Lung microvascular endothelial cell (primary cell): ENCODE measurements at regions not wholly inside any gene's neighbourhood (a gene's known extent, or its start where the extent isn't known, plus 50 kb on each side); places are given as distances from the start of the nearest gene placed in this dataset.
"Not testable (repeated sequence)": the region's sequence is repeated elsewhere in the genome, so short reads cannot be mapped to it uniquely, and the experiment has no call there.

Experiments
- DNase-seq, 2 donors: peaks; one replicate each; pipeline versions ENCODE4 v3.0.0 to v3.0.0-alpha.2; 2010; ENCODE audit warnings: low read depth in 2 of 2

DNA sequence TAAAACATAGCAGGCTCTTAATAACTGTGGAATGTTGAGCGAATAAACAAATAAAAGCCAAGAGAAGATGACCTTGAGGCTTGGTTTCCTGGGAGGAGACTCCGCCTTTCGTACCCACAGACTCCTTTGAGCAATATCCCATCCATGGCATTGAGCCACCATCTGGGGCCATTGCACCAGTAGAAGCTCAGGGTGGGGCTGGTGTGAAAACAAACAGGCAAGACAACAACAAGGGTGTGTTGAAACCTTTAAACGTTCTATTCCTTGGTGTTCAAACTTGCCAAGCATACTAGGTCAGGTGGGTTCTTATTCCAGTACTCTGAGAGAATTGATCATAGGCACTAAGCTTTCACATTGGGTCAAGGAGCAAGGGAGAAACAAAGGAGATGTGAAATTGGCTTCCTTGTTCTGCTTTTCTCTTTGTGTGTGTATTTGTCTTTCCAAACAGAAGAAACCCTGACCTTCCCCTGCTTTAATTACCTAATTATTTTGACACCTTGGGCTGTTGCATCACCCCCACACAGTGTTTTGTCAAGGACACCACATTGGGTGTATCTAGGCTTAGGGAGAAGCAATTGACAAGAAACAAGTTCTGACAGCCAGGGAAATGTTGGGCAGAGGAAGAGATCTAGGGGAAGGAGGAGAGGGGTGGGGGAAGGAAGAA lies 105.1 kb upstream of the BCL6 start:
- DNase-seq: no peak

DNA sequence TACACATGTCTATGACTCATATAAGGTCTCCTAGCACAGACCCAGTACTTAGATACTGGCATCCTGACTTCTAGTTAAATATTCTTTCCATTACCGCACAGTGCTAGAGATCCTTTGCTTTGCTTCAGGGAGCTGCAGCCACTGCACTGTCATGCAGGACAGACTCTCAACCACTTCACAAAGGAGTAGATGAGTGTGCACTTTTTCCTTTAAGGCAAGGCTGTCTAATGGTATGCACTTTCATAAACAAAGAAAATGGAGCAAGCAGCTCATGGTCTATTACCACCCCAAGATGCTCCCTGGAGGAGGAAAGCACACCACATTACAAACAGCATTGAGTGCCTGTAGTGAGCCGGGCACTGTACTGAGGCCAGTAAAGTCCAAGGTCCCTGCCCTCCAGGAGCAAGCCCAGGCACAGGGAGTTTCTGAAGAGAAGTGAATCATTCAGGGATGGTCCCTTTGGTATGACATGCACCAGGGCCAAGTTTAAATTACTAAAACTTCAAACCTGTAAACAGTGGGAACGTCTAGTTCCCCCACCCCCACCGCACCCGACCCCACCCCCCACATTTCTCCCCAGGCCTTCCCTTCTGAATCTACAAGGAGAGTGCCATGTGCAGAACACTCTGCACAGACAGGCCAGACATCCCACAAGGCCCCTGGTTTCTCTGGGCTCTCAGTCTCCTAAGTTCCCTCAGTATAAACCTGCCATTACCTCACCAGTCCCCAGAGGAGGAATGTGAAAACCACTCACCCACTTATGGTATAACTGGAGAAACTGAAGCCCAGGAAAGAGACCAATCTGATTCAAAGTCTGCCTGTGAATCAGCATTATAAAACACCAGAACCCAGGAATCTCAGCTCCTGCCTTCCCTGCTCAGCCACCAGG lies 107.8 kb upstream of the BCL6 start:
- no peak for DNase-seq

- DNase-seq: no peak
Observed at GRCh38 chr3:187855131-187855530, 109.9 kb upstream of the BCL6 start.

DNA sequence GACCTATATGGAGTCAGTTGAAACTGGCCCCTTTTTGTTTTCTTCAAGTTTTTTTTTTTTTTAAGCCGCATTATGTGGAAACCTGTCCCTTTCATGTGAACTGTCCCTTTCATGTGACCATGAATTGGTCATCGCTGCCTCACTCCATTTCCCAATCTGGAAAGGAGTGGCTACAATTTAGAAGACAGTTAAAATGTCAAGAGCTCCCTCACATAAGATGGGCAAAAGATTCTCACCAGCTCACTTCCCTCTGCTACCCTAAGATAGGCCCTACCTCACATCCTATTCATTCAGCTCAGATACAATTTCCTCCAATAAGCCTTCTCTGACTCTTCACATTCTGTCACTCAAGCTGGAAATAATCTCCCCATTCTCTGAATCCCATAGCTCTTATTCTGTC lies 111.3 kb upstream of the BCL6 start:
- no peak for DNase-seq

DNA sequence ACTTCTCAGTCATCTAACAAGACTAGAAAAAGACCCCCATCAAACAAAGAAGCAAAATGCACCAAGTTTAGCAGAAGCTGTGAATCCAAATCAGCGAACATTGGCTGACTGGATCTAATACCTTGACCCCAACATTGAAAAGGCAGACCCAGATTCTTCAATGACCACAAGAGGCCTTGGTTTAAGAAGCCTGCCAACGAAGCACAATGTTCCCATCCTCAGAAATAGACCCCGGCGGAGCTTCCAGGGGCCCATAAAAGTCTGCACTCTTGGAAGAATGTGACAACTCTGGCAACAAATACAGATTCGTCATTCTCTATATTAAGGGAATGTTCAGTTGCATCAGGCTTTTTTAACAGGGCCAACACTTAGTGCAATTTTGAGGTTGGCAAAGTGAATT lies 112.8 kb upstream of the BCL6 start:
- no peak for DNase-seq

DNA sequence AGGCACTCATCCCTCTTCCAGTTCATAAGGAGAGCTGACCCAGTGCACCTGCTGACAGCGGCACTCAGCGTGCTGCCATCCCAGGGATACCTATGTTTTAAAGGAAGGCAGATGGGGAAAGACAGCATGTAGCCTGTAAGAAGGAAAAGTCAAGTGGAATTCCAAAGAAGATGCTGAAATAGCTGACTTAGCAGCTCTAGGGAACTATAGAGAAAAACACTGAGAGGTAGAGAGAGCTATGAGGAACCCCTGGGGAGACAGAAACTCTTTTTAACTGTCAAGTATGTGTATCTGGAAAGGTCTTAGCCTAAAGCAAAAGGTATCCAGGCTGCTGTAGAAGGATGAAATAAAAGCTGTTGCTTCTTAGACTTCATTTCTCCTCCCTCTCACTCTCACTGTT lies 113.4 kb upstream of the BCL6 start:
- DNase-seq: no peak

GRCh38 chr3:187862701-187863277 lies 117.5 kb upstream of the BCL6 start:
- not testable (repeated sequence) for DNase-seq

DNA sequence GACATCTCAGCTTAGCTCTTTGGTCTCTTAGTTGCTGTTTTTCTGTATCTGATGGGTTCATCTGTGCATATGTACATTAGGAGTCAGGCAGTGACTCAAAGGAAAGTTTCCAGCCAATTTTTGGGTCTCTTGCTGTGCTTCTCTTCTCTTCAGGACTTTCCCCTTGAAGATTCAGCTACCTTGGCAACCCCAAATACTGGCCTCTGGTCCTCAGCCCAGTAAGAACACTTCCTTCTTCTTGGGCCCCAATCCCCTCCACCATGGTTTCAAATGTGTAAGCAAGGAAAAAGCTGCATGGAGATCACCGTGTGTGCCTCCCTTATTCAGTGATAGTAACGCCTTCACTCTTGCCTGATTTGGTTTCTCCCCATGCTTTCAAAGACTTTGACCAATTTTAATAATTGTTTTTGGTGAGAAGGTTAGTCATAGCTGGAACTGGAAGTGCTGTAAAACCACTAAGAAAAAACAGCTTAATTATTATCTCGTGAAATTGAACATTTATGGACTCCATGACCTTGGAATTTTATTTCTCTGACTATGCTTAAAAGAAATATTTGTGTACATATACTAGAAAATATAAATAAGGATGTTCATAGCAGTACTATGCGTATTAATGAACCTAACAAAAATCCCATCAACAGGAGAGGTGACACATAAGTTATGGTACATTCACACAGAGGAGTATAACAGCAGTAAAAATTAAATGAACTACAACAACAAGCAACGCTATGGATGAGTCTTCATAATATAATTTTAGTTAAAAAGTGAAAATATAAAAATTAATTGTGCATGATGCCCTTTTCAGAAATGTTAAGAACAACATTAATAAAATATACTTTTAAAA lies 125.3 kb upstream of the BCL6 start:
- DNase-seq: no peak

DNA sequence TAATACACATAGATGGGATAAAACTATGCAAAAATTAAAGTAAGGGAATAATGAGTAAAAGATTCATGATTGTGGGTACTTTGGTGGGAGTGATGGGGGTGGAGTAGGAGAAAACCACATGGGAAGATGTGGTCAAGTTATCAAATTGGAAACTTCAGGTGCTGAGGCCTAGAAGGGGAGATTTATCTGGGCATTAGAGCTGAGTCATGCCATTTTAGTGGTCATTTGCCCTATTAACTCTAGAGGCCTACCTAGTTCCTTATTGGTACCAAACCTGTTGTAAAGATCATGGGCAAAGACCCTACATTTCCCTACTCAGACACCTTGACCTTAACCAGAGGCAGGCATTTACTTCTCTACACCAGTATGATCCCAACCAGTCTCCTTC lies 125.9 kb upstream of the BCL6 start:
- no peak for DNase-seq

DNA sequence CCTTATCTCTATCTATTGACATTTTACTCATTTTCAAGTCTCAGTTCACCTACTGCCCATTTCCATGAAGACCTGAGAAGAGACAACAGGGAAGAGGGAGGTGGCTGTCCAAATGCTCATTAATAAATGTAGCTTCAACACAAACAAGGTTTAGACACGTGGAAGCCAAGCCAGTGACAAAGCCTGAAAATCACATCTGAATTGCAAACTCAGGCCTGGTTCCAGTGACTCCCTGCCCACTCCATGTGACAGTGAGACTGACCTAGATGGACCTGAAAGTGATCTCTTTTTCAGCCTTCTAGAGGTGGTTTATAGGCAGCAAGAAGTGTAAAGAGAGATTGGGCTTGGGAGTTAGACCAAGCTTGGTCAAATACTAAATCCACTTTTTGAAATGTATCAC lies 126.6 kb upstream of the BCL6 start:
- DNase-seq: no peak

- no peak for DNase-seq
Observed at GRCh38 chr3:187873843-187874242, 128.6 kb upstream of the BCL6 start.

DNA sequence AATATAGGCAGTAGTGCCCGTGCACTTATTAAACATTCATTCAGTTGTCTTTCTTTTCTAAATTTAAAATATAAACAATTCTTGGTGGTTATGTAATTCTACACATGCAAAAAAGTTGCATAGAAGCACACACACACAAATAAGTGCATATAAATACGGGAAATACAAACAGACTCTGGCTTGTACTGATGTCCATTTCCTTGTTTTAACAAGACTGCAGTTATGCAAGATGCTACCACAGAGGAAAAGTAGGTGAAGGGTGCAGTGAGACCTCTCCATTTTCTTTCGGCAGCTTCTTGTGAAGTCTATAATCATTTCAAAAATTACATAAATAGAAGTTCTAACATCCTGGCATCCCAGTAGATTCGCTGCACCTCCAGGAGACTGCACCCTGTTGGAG lies 130.6 kb upstream of the BCL6 start:
- DNase-seq: no peak

- no peak for DNase-seq
Observed at GRCh38 chr3:187878772-187879518, 133.7 kb upstream of the BCL6 start.

DNA sequence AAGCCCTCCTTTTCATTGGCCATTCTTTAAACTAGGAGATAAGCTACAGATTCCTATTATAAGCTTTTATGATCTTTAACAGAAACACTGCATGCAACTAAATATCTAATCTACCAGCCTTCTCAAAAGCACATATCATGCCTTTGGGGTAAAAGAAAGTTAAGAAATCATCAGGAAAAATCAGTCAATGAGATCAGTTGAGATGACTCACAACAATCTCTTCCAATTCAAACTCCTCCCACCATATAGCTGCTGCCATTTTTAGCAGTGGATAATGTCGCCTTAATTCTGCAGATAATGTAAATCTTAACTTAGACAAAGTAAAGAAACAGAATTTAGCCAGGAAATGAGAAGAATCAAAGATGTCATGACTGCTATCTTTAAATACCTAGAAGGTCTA lies 135.2 kb upstream of the BCL6 start:
- DNase-seq: no peak

GRCh38 chr3:187880851-187881250 lies 135.6 kb upstream of the BCL6 start:
- DNase-seq: no peak

GRCh38 chr3:187888701-187889100 lies 143.4 kb upstream of the BCL6 start:
- DNase-seq: no peak

- no peak for DNase-seq
Observed at GRCh38 chr3:187889106-187889505, 143.8 kb upstream of the BCL6 start.

GRCh38 chr3:187889601-187890404 lies 144.5 kb upstream of the BCL6 start:
- no peak for DNase-seq

DNA sequence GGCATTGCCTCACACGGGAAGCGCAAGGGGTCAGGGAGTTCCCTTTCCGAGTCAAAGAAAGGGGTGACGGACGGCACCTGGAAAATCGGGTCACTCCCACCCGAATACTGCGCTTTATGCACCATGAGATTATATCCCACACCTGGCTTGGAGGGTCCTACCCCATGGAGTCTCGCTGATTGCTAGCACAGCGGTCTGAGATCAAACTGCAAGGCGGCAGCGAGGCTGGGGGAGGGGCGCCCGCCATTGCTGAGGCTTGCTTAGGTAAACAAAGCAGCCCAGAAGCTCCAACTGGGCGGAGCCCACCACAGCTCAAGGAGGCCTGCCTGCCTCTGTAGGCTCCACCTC lies 145.1 kb upstream of the BCL6 start:
- DNase-seq: not testable (repeated sequence)

- DNase-seq: no peak
Observed at GRCh38 chr3:187896646-187897045, 151.4 kb upstream of the BCL6 start.
